ENCODE measurements at regions not wholly inside any gene's neighbourhood (a gene's known extent, or its start where the extent isn't known, plus 50 kb on each side); places are given as distances from the start of the nearest gene placed in this dataset.

- TF ChIP-seq CTCF (CRISPR knock-in tag; IDR thresholded peaks at IDR 0.05): no peak
- no peak for TF ChIP-seq ATF3 (CRISPR knock-in tag; IDR thresholded peaks at IDR 0.05)
- no peak for TF ChIP-seq SMAD3 (CRISPR knock-in tag; IDR thresholded peaks at IDR 0.05)
- TF ChIP-seq MYC (CRISPR knock-in tag; IDR thresholded peaks at IDR 0.05; ENCODE audit: borderline replicate concordance): no peak
- no peak for TF ChIP-seq GATA4 (IDR thresholded peaks at IDR 0.05; ENCODE audit: borderline replicate concordance, low read depth)
- TF ChIP-seq RXRB (CRISPR knock-in tag; IDR thresholded peaks at IDR 0.05; ENCODE audit: borderline replicate concordance): no peak
- TF ChIP-seq ZBTB40 (IDR thresholded peaks at IDR 0.05): no peak
- TF ChIP-seq ZBTB40 (CRISPR knock-in tag; IDR thresholded peaks at IDR 0.05): no peak
- no peak for TF ChIP-seq ESRRA (CRISPR knock-in tag; IDR thresholded peaks at IDR 0.05; ENCODE audit: low read depth)
- TF ChIP-seq FOXP1 (IDR thresholded peaks at IDR 0.05): no peak
- TF ChIP-seq FOXP1 (CRISPR knock-in tag; IDR thresholded peaks at IDR 0.05): no peak
- no peak for TF ChIP-seq SALL1 (CRISPR knock-in tag; IDR thresholded peaks at IDR 0.05)
- no peak for TF ChIP-seq ZMYM4 (CRISPR knock-in tag; IDR thresholded peaks at IDR 0.05)
- TF ChIP-seq HOXA7 (CRISPR knock-in tag; IDR thresholded peaks at IDR 0.05): no peak
- TF ChIP-seq CREB1 (IDR thresholded peaks at IDR 0.05): no peak
- TF ChIP-seq CREB1 (CRISPR knock-in tag; IDR thresholded peaks at IDR 0.05): no peak
Measured at GRCh38 chr5:124935065-124935464, 188.6 kb upstream of the ZNF608 start.

Measured in HepG2 (cell line).